HG03575 (cell line): ENCODE measurements at regions not wholly inside any gene's neighbourhood (a gene's known extent, or its start where the extent isn't known, plus 50 kb on each side); places are given as distances from the start of the nearest gene placed in this dataset.

Experiments used
- ATAC-seq: cut with Tn5 transposase; IDR thresholded peaks from one replicate; pipeline ENCODE4 v1.9.1; 2021; ENCODE audit not compliant: unreplicated experiment, insufficient number of reproducible peaks, low FRiP score; ENCODE audit errors: extremely low read depth

DNA sequence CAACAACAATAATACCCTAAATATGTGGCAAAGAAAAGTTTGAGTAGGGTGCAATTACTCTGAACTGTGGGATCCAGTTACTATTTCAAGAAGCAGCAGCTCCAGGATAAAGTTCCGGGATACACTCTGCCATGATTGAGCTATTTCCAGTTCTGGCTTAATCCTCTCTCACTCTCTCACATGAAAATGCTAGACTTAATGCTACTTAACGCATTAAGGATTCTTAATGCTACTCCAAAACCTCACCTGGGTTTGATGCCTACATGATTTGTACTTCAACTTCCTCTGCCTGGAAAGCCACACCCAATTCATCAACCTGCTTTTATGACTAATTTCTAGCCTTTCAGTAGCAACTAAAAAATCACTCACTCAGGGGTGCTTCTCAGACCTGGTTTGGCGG lies 151.1 kb upstream of the HNMT start:
- no peak for ATAC-seq

- ATAC-seq: no peak
Observed at GRCh38 chr2:137817058-137817457, 147.2 kb upstream of the HNMT start.

DNA sequence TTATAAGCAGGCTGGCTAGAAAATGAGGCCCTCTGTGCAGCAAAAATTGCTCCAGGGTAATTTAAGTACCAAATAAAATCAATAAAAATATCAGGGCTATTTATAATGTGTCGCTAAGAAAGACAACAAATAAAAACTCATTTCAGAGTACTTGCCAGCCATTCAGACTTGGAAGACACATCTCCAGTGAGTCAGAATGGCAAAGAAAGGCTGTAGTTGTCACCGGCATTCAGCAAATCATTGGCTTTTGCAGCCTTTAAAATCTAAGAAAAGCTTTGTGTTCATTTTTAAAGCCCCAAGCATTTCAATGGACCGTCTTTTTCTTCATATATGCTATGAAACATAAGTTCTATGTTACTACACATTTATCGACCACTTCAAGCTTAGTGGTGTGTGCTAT lies 141.1 kb upstream of the HNMT start:
- ATAC-seq: no peak

- no peak for ATAC-seq
Observed at GRCh38 chr2:137824501-137824900, 139.8 kb upstream of the HNMT start.

DNA sequence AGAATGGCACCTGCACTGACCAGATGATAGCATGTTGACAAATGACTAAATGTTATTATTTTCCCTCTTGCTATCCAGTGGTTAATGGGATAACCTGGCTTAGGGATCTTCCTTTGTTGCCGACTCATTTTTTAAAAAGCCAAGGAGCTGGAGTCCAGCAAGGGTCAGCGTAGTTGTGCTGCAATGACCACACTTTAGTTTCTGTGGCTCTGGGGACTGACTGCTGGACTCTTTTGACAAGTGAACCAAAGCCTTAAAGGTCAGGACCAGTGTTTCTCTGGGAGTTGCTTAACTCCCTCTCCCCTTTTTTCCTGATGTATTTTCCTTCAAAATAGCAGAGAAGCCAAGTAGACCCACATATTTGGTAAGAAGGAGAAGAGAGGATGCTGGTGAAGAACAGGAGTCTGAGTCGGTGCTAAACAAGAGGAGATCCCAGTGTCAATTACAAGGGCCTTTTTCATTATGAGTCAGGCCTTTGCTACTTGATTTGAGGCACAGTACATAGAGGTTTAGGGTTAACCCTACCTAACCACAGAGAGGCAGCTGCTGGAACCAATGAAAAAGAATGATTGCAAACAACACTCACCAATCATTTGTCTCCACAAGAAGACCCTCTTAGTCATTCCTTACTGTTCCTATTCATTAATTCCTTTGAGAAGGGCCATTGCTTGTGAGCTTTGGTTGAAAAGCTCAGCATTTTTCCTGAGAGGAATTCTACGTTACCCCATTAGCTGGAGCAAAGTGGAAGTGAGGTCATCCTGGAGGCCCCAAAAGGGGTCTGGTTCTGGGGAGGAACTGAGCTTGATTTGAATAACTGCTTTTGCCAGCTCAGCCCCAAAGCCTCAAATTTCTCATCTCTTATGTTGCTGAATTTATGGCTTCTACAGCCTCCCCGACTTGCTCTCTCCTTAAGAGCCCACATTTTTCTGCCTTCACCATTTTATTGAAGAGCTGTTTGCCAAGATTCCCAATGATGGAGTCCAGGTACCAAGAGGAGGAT lies 137.6 kb upstream of the HNMT start:
- ATAC-seq: peak; percentile 97

- no peak for ATAC-seq
Observed at GRCh38 chr2:137828624-137829023, 135.6 kb upstream of the HNMT start.

DNA sequence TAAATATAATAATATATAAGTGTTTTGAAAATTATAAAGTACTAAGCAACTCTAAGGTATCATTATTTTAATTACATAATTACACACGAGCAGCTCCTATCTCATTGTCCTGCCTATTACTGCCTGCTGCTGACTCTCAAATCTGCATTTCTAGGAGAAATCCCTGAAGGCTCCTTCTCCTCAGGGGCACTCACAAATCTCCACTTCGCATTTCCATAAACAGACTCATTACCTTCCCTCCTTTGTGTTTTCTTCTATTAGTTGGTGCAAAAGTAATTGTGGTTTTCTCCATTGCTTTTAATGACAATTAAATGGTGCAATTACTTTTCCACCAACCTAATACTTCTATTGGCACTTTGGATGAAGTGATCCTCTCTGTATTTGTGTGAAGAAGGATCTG lies 135.0 kb upstream of the HNMT start:
- no peak for ATAC-seq

- no peak for ATAC-seq
Observed at GRCh38 chr2:137834760-137835379, 129.4 kb upstream of the HNMT start.

- no peak for ATAC-seq
Observed at GRCh38 chr2:137836671-137837070, 127.6 kb upstream of the HNMT start.

- ATAC-seq: no peak
Observed at GRCh38 chr2:137837830-137838229, 126.4 kb upstream of the HNMT start.

GRCh38 chr2:137838255-137839092 lies 125.8 kb upstream of the HNMT start:
- ATAC-seq: no peak

- ATAC-seq: no peak
Observed at GRCh38 chr2:137842430-137842829, 121.8 kb upstream of the HNMT start.

DNA sequence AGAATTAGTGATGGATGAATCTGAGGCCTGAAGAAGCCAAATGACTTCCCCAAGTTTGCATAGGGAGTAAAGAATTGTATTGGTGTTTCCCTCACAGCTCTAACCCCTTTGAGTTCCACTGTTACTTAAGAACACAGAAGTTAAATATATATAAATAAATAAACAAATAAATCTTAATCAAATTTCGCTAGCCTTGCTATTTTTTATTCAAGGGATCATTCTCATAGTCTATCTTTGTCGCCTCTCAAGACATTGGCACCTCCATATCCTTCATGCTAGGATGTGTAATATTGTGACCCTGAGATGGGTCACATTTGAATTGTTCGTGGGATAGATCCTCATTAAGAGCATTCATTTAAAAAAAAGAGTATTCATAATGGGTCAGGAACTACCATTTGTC lies 121.3 kb upstream of the HNMT start:
- no peak for ATAC-seq

- no peak for ATAC-seq
Observed at GRCh38 chr2:137845422-137845821, 118.9 kb upstream of the HNMT start.

DNA sequence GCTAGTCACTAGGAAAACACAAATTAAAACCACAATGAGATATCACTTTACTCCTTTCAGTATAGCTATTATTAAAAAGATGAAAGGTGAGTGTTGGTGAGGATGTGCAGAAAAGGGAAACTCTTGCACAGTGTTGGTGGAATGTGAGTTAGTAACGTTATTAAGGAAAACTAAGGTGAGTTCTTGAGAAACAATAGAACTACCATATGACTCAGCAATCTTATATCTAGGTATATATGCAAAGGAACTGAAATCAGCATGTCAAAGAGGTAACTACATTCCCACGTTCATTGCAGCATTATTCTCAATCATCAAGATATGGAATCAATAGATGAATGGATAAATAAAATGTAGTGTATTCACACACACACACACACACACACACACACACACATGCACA lies 117.3 kb upstream of the HNMT start:
- no peak for ATAC-seq

GRCh38 chr2:137847443-137847842 lies 116.8 kb upstream of the HNMT start:
- ATAC-seq: no peak

GRCh38 chr2:137857881-137858280 lies 106.4 kb upstream of the HNMT start:
- ATAC-seq: no peak

GRCh38 chr2:137862651-137863050 lies 101.6 kb upstream of the HNMT start:
- no peak for ATAC-seq

DNA sequence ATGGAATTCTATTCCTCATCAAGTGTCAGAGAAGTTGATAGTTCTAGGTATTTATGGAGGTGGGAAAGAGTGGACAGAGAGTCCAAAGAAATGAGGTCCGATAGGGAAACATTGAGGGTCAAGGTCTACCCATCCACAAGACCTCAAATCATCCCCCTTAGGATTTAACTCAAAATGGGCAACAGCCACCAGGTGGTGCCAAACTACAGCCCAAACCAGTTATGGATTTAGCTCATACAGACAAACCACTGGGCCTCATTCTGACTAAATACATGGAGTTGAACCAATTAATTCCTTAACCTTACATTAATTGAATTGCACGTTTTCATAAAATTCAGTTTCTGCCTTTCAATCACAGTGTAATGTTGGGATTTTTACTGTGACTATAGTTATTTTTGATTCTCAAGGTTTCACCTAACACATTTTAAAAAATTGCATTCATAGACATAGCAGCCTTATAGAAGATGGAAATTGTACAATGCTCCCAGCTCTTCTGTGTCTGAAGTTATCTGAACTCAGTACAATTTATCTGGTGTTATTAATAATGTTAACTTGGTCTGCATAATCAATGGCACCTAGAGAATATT lies 98.2 kb upstream of the HNMT start:
- ATAC-seq: no peak
